DND-41 (cell line): ENCODE measurements at regions not wholly inside any gene's neighbourhood (a gene's known extent, or its start where the extent isn't known, plus 50 kb on each side); places are given as distances from the start of the nearest gene placed in this dataset.
A peak's percentile ranks its signal among the peaks of the same experiment; 100 is the strongest.

Source experiments
- ATAC-seq: fragments of 200-7000 bp; cut with Tn5 transposase; 3 replicates; pipeline ENCODE4 v1.9.1; 2021; ENCODE audit warnings: low read depth; ENCODE audit not compliant: insufficient read depth
- DNase-seq: peaks from one replicate; pipeline ENCODE4 v3.0.0-alpha.2; 2020
- H2AFZ ChIP-seq: 2 replicates; pipeline ENCODE4 v1.6.0; 2012; ENCODE audit warnings: low read depth, low read length
- H3K27ac ChIP-seq: 2 replicates; pipeline ENCODE4 v1.5.1; 2012; ENCODE audit warnings: low read length, inconsistent platforms
- H3K27me3 ChIP-seq: fragments of 200-600 bp; sonication (generic); 2 replicates; pipeline ENCODE4 v1.6.0; 2012; ENCODE audit warnings: low read length, mild to moderate bottlenecking, inconsistent platforms; ENCODE audit not compliant: insufficient read depth, poor library complexity
- H3K36me3 ChIP-seq: 2 replicates; pipeline ENCODE4 v1.5.1; 2012; ENCODE audit warnings: low read length, inconsistent platforms; ENCODE audit not compliant: insufficient read depth
- H3K4me1 ChIP-seq: 2 replicates; pipeline ENCODE4 v1.5.1; 2012; ENCODE audit warnings: mild to moderate bottlenecking, low read length; ENCODE audit not compliant: insufficient read depth
- H3K4me2 ChIP-seq: 2 replicates; pipeline ENCODE4 v1.6.0; 2012; ENCODE audit warnings: mild to moderate bottlenecking, moderate library complexity, low read length, inconsistent platforms; ENCODE audit not compliant: insufficient read depth
- H3K4me3 ChIP-seq, 2 experiments: fragments of 200-600 bp in 1 of 2; shearing (Covaris generic) in 1 of 2; 2 replicates each; pipeline ENCODE4 v1.5.1; 2012 to 2016; ENCODE audit warnings: inconsistent platforms in 2 of 2, low read length in 2 of 2, mild to moderate bottlenecking in 2 of 2, low read depth in 1 of 2, moderate library complexity in 1 of 2
- H3K79me2 ChIP-seq: 2 replicates; pipeline ENCODE4 v1.6.0; 2012; ENCODE audit warnings: low read length, inconsistent platforms; ENCODE audit not compliant: insufficient read depth
- H3K9ac ChIP-seq: 2 replicates; pipeline ENCODE4 v1.6.0; 2012; ENCODE audit warnings: low read depth, mild to moderate bottlenecking, inconsistent platforms, low read length, moderate library complexity
- H3K9me3 ChIP-seq: 2 replicates; pipeline ENCODE4 v1.5.1; 2012; ENCODE audit warnings: low read length, moderate library complexity, mild to moderate bottlenecking, inconsistent platforms; ENCODE audit not compliant: insufficient read depth, severe bottlenecking
- H4K20me1 ChIP-seq: 2 replicates; pipeline ENCODE4 v1.6.0; 2012; ENCODE audit warnings: low read length; ENCODE audit not compliant: insufficient read depth
- EZH2 ChIP-seq: IDR thresholded peaks from 3 replicates; pipeline ENCODE4 v1.6.1; 2012; ENCODE audit warnings: borderline replicate concordance, low read depth, mild to moderate bottlenecking, moderate library complexity, low read length, inconsistent platforms; ENCODE audit not compliant: severe bottlenecking
- TF ChIP-seq, protein P1 (sequence below): IDR thresholded peaks from 2 replicates; pipeline ENCODE4 v1.5.1; 2012; ENCODE audit warnings: borderline replicate concordance, low read length, moderate library complexity, mild to moderate bottlenecking; ENCODE audit not compliant: poor library complexity, severe bottlenecking; ENCODE audit errors: extremely low read depth

GRCh38 chr9:754150-754931 is 87.2 kb upstream of the DMRT1 start:
- no peak overlapping the region for H3K9ac ChIP-seq
- DNase-seq (no peak), ATAC-seq (no peak)
- H3K4me1 ChIP-seq = peaks cover 38% of the 10 kb centered on the region
- no peak overlapping the region for H3K27ac ChIP-seq
- H3K36me3 ChIP-seq = no peaks in the 10 kb centered on the region
- TF ChIP-seq, protein P1, sequence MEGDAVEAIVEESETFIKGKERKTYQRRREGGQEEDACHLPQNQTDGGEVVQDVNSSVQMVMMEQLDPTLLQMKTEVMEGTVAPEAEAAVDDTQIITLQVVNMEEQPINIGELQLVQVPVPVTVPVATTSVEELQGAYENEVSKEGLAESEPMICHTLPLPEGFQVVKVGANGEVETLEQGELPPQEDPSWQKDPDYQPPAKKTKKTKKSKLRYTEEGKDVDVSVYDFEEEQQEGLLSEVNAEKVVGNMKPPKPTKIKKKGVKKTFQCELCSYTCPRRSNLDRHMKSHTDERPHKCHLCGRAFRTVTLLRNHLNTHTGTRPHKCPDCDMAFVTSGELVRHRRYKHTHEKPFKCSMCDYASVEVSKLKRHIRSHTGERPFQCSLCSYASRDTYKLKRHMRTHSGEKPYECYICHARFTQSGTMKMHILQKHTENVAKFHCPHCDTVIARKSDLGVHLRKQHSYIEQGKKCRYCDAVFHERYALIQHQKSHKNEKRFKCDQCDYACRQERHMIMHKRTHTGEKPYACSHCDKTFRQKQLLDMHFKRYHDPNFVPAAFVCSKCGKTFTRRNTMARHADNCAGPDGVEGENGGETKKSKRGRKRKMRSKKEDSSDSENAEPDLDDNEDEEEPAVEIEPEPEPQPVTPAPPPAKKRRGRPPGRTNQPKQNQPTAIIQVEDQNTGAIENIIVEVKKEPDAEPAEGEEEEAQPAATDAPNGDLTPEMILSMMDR = peak; percentile 11
- TF ChIP-seq EZH2 = no peak
- no peak overlapping the region for H3K4me2 ChIP-seq
- no peaks in the 10 kb centered on the region for H3K27me3 ChIP-seq
- H4K20me1 ChIP-seq = no peaks in the 10 kb centered on the region
- no peak overlapping the region for H3K4me3 ChIP-seq
- no peaks in the 10 kb centered on the region for H3K79me2 ChIP-seq
- no peak overlapping the region for H2AFZ ChIP-seq
- H3K9me3 ChIP-seq = no peaks in the 10 kb centered on the region

GRCh38 chr9:755454-756381 is 85.8 kb upstream of the DMRT1 start:
- Histone ChIP-seq H3K9ac (no peak overlapping the region), H2AFZ (no peak overlapping the region), H3K79me2 (no peaks in the 10 kb centered on the region), H3K4me2 (no peak overlapping the region), H3K27me3 (no peaks in the 10 kb centered on the region), H4K20me1 (no peaks in the 10 kb centered on the region), H3K4me3 (no peak overlapping the region), H3K27ac (peak overlapping the region; percentile 38; the same call in 1 of the 2 replicates), H3K4me1 (peaks cover 24% of the 10 kb centered on the region), H3K9me3 (no peaks in the 10 kb centered on the region), H3K36me3 (no peaks in the 10 kb centered on the region)
- no peak for ATAC-seq
- TF ChIP-seq, protein P1 = no peak
- no peak for TF ChIP-seq EZH2
- no peak for DNase-seq

DNA sequence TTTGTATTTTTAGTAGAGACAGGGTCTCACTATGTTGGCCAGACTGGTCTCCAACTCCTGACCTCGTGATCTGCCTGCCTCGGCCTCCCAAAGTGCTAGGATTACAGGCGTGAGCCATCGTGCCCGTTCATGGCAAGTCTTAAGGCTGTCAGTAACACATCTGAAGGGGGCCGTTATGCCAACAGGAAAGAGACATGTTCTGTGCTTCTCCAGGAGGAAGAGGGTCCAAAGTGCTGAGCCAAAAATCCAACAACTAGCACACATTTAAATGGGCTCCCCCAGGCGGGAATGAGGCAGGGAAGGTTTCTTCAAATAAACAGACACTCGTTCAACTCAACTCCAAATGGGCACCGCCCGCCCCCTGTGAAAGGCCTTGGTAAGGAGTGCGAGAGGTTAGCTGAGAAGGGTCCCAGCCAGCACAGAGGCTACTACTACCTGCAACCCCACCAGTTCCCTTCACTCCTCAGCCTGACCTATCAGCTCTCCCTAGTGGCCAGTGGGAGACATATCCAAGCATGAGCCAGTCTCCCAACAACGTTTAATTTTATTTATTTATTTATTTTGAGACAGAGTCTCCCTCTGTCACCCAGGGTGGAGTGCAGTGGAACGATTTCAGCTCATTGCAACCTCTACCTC is 84.1 kb upstream of the DMRT1 start:
- H3K9ac ChIP-seq = no peak overlapping the region
- no peaks in the 10 kb centered on the region for H3K27me3 ChIP-seq
- TF ChIP-seq EZH2 = no peak
- TF ChIP-seq, protein P1 = peak; percentile 57
- no peaks in the 10 kb centered on the region for H3K9me3 ChIP-seq
- no peaks in the 10 kb centered on the region for H4K20me1 ChIP-seq
- H2AFZ ChIP-seq = no peak overlapping the region
- no peak overlapping the region for H3K4me2 ChIP-seq
- DNase-seq (peak; percentile 26), ATAC-seq (peak; percentile 80)
- H3K79me2 ChIP-seq = no peaks in the 10 kb centered on the region
- no peak overlapping the region for H3K4me3 ChIP-seq
- H3K36me3 ChIP-seq = no peaks in the 10 kb centered on the region
- H3K27ac ChIP-seq = peak overlapping the region; percentile 28; the same call in 1 of the 2 replicates
- H3K4me1 ChIP-seq = peaks cover 8% of the 10 kb centered on the region; the same call in 1 of the 2 replicates
